ENCODE measurements at regions not wholly inside any gene's neighbourhood (a gene's known extent, or its start where the extent isn't known, plus 50 kb on each side); places are given as distances from the start of the nearest gene placed in this dataset.
"Not testable (repeated sequence)": the region's sequence is repeated elsewhere in the genome, so short reads cannot be mapped to it uniquely, and the experiment has no call there.

- FAIRE-seq: no peak
Measured at GRCh38 chr4:14898989-14899388, 103.3 kb upstream of the CPEB2 start.

DNA sequence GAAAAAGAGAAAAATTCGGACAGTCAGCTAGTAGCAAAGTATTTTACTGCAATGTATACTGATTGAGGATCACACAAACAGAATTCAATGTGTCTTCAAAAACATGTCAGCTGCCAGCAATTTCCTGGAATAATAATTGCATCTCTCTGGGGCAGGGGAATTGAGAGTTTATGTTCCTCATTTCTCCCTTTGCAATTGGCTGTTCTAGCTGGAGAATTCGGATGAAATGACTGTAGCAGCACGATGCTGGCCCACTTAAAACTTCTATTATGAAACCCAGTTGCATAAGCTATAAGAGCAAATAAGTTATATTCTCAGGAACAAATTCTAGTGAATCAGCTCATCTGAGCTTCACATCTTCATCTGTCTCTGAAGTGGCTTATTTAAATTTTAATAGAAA is 99.9 kb upstream of the CPEB2 start:
- FAIRE-seq: no peak

- FAIRE-seq: no peak
Measured at GRCh38 chr4:14903321-14903720, 99.0 kb upstream of the CPEB2 start.

DNA sequence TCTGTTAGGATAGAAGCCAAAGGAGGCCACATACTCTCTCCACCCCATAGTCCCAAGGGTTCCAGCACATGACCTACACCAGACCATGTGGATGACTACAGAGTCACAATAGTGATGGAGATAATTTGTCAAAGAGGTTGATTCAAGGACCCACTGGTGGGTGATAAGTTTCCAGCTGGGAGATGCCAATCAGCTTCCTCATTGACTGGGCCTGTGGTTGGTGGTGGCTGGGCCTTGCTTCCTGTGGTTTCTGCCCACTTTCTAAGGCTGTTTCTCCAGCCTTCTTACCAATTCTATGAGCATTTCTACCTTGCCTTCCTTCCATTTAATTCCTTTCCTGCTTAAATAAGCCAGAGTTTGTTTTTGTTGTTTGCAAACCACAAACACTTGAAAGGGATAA is 95.5 kb upstream of the CPEB2 start:
- no peak for FAIRE-seq

DNA sequence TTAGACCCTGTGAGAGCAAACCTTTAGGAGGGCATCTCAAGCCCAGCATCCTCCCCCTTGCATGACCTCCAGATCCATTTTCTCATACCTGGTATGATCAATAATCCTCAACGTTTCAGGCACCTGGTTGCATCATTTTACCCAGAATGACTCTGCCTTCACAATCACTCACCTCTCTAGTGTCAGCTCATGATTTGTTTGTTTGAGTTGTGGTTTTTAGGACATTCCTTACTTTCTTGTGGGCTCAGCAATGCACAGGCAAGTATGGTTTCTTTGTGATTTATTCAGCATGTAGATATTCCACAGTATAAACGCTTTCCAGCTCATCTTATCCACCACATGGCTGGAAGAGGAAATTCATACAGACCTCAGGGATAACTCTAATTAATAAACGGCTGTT is 93.6 kb upstream of the CPEB2 start:
- no peak for FAIRE-seq

DNA sequence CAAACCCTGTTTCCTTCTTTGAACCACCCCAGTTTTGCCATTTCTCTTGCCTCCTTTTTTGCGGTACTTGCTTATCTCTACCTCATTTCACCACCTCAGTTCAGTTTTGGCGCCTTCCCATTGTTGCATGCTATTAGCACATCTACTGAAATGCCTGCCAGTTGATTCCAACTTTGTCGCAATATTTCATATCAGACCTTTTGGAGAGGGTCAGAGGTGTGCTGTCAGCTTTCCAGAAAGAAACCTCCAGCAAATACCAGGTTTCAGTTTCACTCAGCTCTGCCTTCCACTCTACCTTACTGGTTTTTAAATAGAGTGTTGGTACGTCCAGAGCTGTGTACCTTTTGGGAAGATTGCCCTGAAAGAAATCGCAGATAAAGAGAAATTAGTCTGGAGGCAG is 91.9 kb upstream of the CPEB2 start:
- no peak for FAIRE-seq

DNA sequence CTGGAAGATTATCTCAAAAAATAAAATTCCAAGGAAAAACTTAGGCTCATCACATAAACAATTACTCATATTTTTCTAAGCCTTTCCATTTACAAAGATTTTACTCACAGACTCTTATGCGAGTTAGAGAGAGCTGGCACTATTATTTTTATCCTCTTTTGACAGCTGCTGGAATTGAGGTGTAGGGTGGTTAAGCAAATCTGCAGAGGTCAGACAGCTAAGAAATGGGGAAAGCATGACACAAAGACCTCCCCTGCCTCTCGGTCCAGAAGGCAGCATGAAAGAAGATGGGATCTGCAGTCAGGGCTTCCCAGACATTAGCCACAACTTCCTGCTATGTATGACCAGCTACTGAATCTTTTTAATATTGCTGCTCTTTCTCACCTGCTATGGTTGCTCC is 89.9 kb upstream of the CPEB2 start:
- FAIRE-seq: no peak

DNA sequence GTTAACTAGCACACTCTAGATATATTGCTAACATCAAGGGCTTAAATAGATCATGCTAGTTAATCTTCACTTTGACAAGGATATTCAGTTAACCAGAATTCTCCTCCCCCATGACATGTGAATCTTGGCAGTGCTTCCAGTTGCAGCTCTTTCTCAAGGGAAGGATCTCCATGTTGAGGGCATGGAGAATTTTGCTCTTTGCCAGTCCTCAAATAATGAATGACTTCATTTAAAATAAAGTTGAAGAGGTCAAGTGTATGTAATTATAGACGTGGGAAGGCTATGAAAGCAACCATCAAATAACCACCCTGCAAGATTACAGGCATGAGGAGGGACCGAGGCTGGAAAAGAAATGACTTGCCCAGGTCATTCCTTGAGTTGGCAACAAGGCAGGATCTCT is 87.3 kb upstream of the CPEB2 start:
- no peak for FAIRE-seq

DNA sequence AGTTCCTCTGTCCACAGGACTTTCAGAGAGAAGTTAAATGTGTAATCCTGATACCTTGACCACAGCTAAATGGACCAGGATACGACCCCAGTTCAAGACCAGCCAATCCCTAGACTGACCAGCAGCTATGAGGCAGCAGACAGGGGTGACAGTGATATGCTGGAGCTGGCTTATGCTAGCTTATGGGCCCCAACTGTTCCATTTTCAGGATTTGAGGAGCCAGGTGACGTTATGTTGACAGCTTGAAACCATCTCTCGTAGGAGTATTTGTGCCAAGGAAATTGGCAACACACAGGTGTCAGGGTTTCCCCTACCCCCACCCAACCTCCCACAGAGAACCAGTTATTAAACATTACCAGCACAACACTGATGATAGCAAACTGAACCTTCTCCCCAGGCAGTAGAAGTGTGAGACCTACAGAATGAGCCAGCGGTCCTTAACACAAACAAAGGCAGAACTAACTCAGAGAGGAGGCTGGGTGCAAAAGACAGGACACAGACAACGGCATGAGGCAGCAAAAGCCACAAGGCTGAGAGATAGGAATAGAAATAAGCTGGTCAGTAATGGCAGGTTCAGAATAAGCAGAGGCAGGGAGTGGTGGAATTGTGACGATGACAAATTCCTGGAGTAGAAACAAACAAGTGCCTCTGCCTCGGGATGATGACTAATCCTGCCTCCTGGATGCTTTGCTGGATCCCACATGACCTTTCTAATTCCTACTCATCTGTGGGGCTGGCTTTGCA is 85.6 kb upstream of the CPEB2 start:
- no peak for FAIRE-seq

DNA sequence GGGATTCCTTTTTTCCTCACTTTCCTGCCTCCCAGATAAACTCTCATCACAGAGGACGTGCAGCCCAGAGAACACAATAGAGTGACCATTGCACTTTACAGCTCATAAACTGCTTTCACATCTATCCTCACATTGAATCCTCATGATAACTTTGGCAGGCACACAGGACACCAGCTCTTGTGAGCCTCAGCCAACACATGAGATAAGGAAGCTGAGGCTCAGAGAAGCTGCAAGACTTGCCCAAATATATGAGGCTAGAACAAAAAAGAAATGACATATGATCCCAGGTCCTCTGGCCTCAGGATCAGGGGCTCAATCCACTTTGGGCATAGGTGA is 85.0 kb upstream of the CPEB2 start:
- FAIRE-seq: no peak

DNA sequence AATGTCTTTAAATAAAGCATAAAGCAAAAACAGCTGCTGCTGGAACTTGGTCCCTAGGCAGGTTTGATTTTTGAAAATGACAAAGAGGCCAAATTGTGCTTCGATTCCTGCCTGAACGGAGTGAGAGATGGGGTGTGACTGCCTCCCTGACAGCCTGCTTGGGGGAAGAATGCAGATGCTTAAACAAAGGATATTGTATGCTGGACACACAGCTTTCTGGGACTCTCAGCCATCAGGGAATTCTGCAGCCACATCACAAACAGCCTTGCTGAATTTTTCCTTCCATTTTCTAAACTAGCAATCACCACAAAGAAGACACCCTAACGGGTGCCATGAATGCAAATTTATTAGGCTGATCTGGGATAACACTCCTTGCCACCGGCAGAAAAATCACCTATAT is 83.9 kb upstream of the CPEB2 start:
- no peak for FAIRE-seq

GRCh38 chr4:14919785-14920184 is 82.5 kb upstream of the CPEB2 start:
- FAIRE-seq: no peak

GRCh38 chr4:14920237-14920636 is 82.0 kb upstream of the CPEB2 start:
- no peak for FAIRE-seq

DNA sequence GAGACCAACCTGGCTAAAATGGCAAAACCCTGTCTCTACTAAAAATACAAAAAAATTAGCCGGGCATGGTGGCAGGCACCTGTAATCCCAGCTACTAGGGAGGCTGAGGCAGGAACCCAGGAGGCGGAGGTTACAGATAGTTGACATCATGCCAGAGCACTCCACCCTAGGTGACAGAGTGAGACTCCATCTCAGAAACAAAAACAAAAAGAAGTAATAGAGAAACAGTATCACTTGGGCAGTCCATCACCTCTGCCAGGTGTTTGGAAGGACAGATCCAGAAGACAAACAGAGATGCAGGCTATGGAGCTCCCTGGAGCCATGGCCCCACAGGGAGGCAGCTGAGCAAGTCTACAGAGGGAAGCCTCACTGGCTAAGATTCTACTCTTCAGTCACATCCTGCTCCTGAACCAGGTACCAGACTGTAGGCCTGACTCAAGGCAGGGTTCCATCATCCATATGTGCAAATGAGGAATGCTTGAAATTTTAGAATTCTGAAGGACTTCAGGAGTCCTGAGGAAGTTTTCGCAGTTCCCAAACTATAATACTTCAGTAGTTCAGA is 81.4 kb upstream of the CPEB2 start:
- FAIRE-seq: no peak

DNA sequence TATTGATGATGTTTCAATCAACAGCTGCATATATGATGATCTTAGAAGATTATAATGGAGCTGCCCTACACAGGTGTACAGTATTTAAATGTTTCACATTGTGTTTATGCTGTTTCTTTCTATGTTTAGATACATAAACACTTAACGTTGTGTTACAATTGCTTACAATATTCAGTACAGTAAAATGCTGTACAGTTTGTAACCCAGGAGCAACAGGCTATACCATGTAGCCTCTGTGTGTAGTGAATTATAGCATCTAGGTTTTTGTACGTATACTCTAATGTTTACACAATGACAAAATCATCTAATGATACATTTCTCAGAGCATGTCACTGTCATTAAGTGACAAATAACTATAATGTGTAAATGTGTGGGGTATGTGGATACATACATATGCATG is 80.5 kb upstream of the CPEB2 start:
- FAIRE-seq: not testable (repeated sequence)

DNA sequence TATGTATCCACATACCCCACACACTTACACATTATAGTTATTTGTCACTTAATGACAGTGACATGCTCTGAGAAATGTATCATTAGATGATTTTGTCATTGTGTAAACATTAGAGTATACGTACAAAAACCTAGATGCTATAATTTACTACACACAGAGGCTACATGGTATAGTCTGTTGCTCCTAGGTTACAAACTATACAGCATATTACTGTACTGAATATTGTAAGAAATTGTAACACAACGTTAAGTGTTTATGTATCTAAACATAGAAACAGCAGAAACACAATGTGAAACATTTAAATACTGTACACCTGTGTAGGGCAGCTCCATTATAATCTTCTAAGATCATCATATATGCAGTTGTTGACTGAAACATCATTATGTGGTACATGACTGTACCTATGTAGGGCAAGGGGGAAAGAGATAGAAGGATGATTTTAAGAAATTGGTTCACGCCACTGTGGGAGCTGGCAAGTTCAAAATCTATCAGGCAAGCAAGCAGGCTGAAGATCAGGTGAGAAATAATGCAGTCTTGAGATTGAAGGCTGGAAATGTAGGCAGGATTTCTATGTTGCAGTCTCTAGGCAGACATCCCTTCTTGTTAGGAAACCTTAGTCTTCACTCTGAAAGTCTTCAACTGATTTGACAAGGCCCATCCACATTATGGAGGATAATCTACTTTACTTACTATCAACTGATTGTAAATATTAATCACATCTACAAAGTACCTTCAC is 78.0 kb upstream of the CPEB2 start:
- no peak for FAIRE-seq

GRCh38 chr4:14924812-14925344 is 77.4 kb upstream of the CPEB2 start:
- no peak for FAIRE-seq

GRCh38 chr4:14925471-14925870 is 76.8 kb upstream of the CPEB2 start:
- no peak for FAIRE-seq

- no peak for FAIRE-seq
Measured at GRCh38 chr4:14926368-14926767, 75.9 kb upstream of the CPEB2 start.

GRCh38 chr4:14928035-14928434 is 74.2 kb upstream of the CPEB2 start:
- FAIRE-seq: no peak

DNA sequence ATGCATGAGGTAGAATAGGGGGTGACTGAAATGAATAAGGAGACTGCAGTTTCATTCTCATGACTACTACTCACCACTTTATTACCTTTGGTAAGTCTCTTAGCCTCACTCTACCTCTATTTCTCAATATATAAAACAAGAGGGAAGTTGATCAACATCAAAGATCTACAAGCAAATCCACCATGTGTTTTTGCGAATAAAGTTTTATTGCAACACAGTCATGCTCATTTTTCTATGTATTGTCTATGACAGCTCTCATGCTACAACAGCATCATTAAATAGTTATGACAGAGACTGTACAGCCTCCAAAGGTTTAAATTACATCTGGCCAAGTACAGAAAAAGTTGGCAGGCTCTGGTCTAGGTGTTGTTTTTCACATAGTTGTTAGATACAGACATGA is 72.6 kb upstream of the CPEB2 start:
- FAIRE-seq: no peak

DNA sequence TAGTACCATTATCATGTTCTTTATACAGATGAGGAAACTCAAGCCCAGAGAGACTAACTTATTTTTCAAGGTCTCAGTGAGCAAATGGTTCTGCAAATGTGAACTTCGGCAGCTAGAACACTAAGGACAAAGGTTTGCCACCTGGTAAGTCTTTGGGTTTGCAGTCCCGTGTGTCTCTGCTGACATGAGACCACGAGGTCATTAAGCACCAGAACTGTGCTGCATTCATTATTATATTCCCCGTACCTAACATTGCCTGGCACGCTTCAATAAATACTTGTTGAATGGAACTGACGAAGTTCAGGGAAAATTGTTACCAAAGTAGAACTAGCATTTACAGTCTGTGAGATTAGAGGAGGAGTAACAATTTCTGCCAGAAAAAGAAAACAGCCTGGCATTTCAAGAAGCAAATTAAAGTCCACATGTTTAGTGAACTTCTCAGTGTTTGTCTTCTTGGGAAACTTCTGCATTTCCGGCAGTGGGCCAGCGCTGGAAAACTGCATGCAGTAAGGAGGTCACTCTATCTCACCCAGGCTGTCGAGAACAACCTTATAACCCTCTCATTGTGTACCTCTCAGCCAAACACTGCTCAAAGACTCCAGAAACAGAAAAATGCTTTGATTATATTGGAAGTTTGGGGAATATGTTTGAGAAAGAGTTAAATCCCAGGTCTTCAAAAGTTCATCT is 67.4 kb upstream of the CPEB2 start:
- FAIRE-seq: no peak

DNA sequence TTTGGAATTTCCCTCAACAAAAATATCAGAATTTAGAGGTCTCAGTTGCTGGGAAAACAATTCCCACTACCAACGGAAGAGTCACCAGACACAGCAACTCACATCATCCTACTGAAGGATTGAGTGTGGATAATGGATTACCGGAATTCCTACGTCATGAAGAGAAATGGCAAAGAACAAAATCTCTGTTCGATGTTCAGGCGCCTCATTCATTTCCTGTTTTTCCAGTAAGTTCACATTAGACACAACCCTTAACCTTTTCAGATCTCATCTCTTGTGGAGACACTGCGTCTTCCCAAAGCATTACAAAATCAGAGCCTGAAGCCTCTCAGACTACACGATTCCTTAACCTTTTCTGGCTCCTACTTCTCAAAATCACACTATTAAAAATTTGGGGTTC is 58.5 kb upstream of the CPEB2 start:
- FAIRE-seq: no peak

DNA sequence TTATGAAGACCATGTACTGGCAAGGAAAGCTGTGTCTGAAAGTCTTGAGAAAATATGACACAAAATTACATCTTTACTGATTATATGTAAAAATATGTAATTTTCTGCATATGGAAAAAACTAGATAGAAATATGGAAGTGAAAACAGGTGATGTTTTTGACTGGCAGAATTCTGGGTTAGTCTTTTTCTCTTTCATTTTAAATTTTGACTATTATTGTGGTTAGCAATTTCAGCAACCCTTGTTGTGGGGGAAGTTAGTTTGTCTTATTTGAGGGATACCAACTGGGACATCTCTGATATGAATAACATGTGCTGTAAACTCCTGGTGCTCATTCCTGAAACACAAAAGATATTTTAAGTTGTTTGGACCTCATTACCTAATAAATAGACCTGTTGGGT is 49.9 kb upstream of the CPEB2 start:
- no peak for FAIRE-seq

Data from endometrium (tissue), 2 donors.